ENCODE measurements at regions not wholly inside any gene's neighbourhood (a gene's known extent, or its start where the extent isn't known, plus 50 kb on each side); places are given as distances from the start of the nearest gene placed in this dataset.

DNA sequence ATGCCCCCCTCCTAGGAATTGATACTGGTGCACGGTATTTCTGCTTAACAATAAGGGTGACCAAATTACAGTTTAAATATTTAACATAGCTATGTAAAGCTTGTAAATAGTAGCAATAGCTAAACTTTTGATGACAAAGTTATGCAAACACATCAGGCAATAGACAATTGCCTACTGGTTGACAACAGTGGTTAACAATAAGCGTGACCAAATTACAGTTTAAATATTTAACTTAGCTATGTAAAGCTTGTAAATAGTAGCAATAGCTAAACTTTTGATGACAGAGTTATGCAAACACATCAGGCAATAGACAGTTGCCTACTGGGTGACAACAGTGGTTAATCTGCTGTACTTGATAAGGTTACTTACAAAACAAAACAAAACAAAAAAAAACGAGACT is 886.5 kb upstream of the FLRT2 start:
- no peak for TF ChIP-seq CTCF (IDR thresholded peaks at IDR 0.05)
- TF ChIP-seq POLR2A (IDR thresholded peaks at IDR 0.05; ENCODE audit: low read length) = no peak
- TF ChIP-seq, protein P1, sequence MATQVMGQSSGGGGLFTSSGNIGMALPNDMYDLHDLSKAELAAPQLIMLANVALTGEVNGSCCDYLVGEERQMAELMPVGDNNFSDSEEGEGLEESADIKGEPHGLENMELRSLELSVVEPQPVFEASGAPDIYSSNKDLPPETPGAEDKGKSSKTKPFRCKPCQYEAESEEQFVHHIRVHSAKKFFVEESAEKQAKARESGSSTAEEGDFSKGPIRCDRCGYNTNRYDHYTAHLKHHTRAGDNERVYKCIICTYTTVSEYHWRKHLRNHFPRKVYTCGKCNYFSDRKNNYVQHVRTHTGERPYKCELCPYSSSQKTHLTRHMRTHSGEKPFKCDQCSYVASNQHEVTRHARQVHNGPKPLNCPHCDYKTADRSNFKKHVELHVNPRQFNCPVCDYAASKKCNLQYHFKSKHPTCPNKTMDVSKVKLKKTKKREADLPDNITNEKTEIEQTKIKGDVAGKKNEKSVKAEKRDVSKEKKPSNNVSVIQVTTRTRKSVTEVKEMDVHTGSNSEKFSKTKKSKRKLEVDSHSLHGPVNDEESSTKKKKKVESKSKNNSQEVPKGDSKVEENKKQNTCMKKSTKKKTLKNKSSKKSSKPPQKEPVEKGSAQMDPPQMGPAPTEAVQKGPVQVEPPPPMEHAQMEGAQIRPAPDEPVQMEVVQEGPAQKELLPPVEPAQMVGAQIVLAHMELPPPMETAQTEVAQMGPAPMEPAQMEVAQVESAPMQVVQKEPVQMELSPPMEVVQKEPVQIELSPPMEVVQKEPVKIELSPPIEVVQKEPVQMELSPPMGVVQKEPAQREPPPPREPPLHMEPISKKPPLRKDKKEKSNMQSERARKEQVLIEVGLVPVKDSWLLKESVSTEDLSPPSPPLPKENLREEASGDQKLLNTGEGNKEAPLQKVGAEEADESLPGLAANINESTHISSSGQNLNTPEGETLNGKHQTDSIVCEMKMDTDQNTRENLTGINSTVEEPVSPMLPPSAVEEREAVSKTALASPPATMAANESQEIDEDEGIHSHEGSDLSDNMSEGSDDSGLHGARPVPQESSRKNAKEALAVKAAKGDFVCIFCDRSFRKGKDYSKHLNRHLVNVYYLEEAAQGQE (IDR thresholded peaks at IDR 0.05) = no peak
- no peak for TF ChIP-seq SMC3 (IDR thresholded peaks at IDR 0.05)
- TF ChIP-seq ZFP36 (IDR thresholded peaks at IDR 0.05; ENCODE audit: borderline replicate concordance, partially characterized antibody) = no peak
- TF ChIP-seq EP300 (IDR thresholded peaks at IDR 0.05) = no peak
- no peak for TF ChIP-seq CHD4 (IDR thresholded peaks at IDR 0.05; ENCODE audit: borderline replicate concordance)
- TF ChIP-seq, protein P2, sequence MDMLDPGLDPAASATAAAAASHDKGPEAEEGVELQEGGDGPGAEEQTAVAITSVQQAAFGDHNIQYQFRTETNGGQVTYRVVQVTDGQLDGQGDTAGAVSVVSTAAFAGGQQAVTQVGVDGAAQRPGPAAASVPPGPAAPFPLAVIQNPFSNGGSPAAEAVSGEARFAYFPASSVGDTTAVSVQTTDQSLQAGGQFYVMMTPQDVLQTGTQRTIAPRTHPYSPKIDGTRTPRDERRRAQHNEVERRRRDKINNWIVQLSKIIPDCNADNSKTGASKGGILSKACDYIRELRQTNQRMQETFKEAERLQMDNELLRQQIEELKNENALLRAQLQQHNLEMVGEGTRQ (IDR thresholded peaks at IDR 0.05) = no peak
- TF ChIP-seq RFX5 (IDR thresholded peaks at IDR 0.05) = no peak
- TF ChIP-seq JUNB (IDR thresholded peaks at IDR 0.05) = no peak
- TF ChIP-seq MAX (IDR thresholded peaks at IDR 0.05) = no peak
- TF ChIP-seq HOXA7 (CRISPR knock-in tag; IDR thresholded peaks at IDR 0.05) = no peak
- TF ChIP-seq RAD21 (conservative IDR thresholded peaks at IDR 0.05 in 1 of 2, IDR thresholded peaks at IDR 0.05 in 1 of 2) = no peak
- no peak for TF ChIP-seq CBX8 (IDR thresholded peaks at IDR 0.05)
